ENCODE measurements at regions not wholly inside any gene's neighbourhood (a gene's known extent, or its start where the extent isn't known, plus 50 kb on each side); places are given as distances from the start of the nearest gene placed in this dataset.
"Not testable (repeated sequence)": the region's sequence is repeated elsewhere in the genome, so short reads cannot be mapped to it uniquely, and the experiment has no call there.

GRCh38 chr6:103855750-103856149 is 1004.0 kb downstream of the HACE1 start:
- 0% methylated on average over 1 of the region's 3 CpGs for WGBS (ENCODE audit: insufficient coverage, low lambda C conversion rate)
- DNase-seq: no peak
- H3K9me3 ChIP-seq (ENCODE audit: control insufficient read depth, low read depth, low read length): no peaks in the 10 kb centered on the region
- no peaks in the 10 kb centered on the region for H3K4me1 ChIP-seq (ENCODE audit: control insufficient read depth, insufficient read depth, low read length)
- no peak overlapping the region for H3K4me3 ChIP-seq (ENCODE audit: low read length)
- no peaks in the 10 kb centered on the region for H3K36me3 ChIP-seq (ENCODE audit: control insufficient read depth, insufficient read depth, low read length)
- no peak overlapping the region for H3K27ac ChIP-seq (ENCODE audit: low read length)
- H3K27me3 ChIP-seq (ENCODE audit: control insufficient read depth, insufficient read depth, low read length): no peaks in the 10 kb centered on the region

DNA sequence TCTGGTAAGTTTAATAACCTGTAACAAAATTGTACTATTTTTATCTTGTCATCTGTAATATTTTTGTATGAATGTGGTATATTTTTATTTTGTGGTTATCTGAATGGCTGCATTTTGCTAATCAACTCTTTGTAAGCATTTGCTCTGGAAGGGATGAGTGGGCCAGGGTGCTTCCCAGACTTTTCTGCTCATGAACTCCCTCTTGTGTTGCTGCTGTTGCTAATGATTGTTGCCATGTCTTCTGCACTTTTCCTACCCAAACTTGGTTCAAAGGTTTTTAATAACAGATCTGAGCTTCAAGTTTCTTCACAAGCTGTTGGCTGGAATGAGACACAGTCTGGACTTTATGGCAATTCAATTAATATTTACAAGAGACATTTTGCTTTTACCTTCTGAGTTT is 1005.7 kb downstream of the HACE1 start:
- DNase-seq: no peak
- no peak overlapping the region for H3K4me3 ChIP-seq (ENCODE audit: low read length)
- H3K9me3 ChIP-seq (ENCODE audit: control insufficient read depth, low read depth, low read length): no peaks in the 10 kb centered on the region
- no peaks in the 10 kb centered on the region for H3K36me3 ChIP-seq (ENCODE audit: control insufficient read depth, insufficient read depth, low read length)
- H3K4me1 ChIP-seq (ENCODE audit: control insufficient read depth, insufficient read depth, low read length): no peaks in the 10 kb centered on the region
- H3K27me3 ChIP-seq (ENCODE audit: control insufficient read depth, insufficient read depth, low read length): no peaks in the 10 kb centered on the region
- no peak overlapping the region for H3K27ac ChIP-seq (ENCODE audit: low read length)

DNA sequence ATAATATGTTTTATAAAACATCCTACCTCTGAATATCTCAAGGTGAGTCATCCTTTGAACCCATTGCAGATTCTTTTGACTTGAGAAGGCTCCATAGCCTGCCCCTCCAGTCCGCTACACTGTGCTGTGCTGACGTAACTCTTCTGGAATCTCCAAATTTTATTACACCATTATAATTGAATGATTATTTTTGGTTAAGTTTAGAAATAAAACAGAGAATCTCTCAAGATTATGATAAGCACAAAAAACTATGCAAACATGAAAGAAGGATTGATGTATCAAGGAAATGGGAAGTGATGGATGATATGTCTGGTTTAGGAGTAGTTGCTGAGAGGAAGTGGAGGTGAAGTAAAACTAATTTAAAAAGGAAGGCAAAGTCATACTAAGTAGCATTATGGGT is 1021.3 kb downstream of the HACE1 start:
- Histone ChIP-seq H3K27ac (ENCODE audit: low read length) (no peak overlapping the region), H3K27me3 (ENCODE audit: control insufficient read depth, insufficient read depth, low read length) (no peaks in the 10 kb centered on the region), H3K4me3 (ENCODE audit: low read length) (no peak overlapping the region), H3K9me3 (ENCODE audit: control insufficient read depth, low read depth, low read length) (no peaks in the 10 kb centered on the region), H3K36me3 (ENCODE audit: control insufficient read depth, insufficient read depth, low read length) (no peaks in the 10 kb centered on the region), H3K4me1 (ENCODE audit: control insufficient read depth, insufficient read depth, low read length) (no peaks in the 10 kb centered on the region)
- no peak for DNase-seq
- 100% methylated on average over 1 of the region's 2 CpGs for WGBS (ENCODE audit: insufficient coverage, low lambda C conversion rate)

GRCh38 chr6:103826209-103826608 is 1033.5 kb downstream of the HACE1 start:
- Histone ChIP-seq H3K9me3 (ENCODE audit: control insufficient read depth, low read depth, low read length) (no peaks in the 10 kb centered on the region), H3K4me1 (ENCODE audit: control insufficient read depth, insufficient read depth, low read length) (no peaks in the 10 kb centered on the region), H3K27ac (ENCODE audit: low read length) (no peak overlapping the region), H3K27me3 (ENCODE audit: control insufficient read depth, insufficient read depth, low read length) (no peaks in the 10 kb centered on the region), H3K36me3 (ENCODE audit: control insufficient read depth, insufficient read depth, low read length) (no peaks in the 10 kb centered on the region), H3K4me3 (ENCODE audit: low read length) (no peak overlapping the region)
- no peak for DNase-seq
- no CpG with 5 or more reads among the region's 2 CpGs for WGBS (ENCODE audit: insufficient coverage, low lambda C conversion rate)

DNA sequence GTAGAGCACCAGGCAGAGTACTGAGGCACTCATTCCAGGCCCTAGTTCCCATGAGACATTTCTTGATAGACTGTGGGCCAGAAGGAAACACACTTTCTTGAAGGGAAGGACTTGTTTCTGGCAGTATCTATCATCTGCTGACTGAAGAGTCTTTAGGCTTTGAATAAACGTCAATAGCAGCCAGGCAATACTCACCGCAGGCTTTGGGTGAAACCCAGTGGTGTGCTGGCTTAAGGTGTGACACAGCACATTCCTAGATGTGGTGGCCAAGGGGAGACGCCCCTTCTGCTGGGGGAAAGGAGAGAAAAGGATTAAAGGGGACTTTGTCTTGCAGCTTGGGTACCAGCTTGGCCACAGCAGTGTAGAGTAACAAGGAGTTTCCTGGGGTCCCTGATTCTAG is 1039.6 kb downstream of the HACE1 start:
- Histone ChIP-seq H3K4me3 (ENCODE audit: low read length) (no peak overlapping the region), H3K36me3 (ENCODE audit: control insufficient read depth, insufficient read depth, low read length) (no peaks in the 10 kb centered on the region), H3K27ac (ENCODE audit: low read length) (no peak overlapping the region), H3K27me3 (ENCODE audit: control insufficient read depth, insufficient read depth, low read length) (no peaks in the 10 kb centered on the region), H3K4me1 (ENCODE audit: control insufficient read depth, insufficient read depth, low read length) (no peaks in the 10 kb centered on the region), H3K9me3 (ENCODE audit: control insufficient read depth, low read depth, low read length) (no peaks in the 10 kb centered on the region)
- 100% methylated on average over 1 of the region's 3 CpGs for WGBS (ENCODE audit: insufficient coverage, low lambda C conversion rate)
- DNase-seq: no peak

DNA sequence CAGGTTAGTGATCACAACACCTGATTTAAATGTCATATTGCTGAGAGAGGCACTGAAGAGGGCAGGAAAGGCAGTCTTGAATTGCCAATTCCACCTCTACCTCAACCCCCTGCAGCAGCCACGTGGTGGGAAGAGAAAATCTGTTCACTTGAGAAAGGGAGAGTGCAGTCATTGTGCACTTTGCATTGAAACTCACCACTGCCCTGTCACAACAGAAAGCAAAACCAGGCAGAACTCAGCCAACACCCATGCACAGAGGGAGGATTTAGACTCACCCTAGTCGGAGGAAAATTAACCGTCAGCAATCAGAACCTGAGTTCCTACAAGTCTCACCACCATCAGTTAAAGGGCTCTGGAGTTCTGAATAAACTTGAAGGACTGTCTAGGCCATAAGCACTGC is 1040.2 kb downstream of the HACE1 start:
- H3K4me3 ChIP-seq (ENCODE audit: low read length): no peak overlapping the region
- no peaks in the 10 kb centered on the region for H3K36me3 ChIP-seq (ENCODE audit: control insufficient read depth, insufficient read depth, low read length)
- no peaks in the 10 kb centered on the region for H3K4me1 ChIP-seq (ENCODE audit: control insufficient read depth, insufficient read depth, low read length)
- H3K9me3 ChIP-seq (ENCODE audit: control insufficient read depth, low read depth, low read length): no peaks in the 10 kb centered on the region
- no CpG with 5 or more reads among the region's 3 CpGs for WGBS (ENCODE audit: insufficient coverage, low lambda C conversion rate)
- DNase-seq: no peak
- H3K27ac ChIP-seq (ENCODE audit: low read length): no peak overlapping the region
- no peaks in the 10 kb centered on the region for H3K27me3 ChIP-seq (ENCODE audit: control insufficient read depth, insufficient read depth, low read length)

GRCh38 chr6:103812970-103813369 is 1046.7 kb downstream of the HACE1 start:
- Histone ChIP-seq H3K36me3 (ENCODE audit: control insufficient read depth, insufficient read depth, low read length) (no peaks in the 10 kb centered on the region), H3K27me3 (ENCODE audit: control insufficient read depth, insufficient read depth, low read length) (no peaks in the 10 kb centered on the region), H3K4me1 (ENCODE audit: control insufficient read depth, insufficient read depth, low read length) (no peaks in the 10 kb centered on the region), H3K9me3 (ENCODE audit: control insufficient read depth, low read depth, low read length) (no peaks in the 10 kb centered on the region), H3K27ac (ENCODE audit: low read length) (no peak overlapping the region), H3K4me3 (ENCODE audit: low read length) (no peak overlapping the region)
- no peak for DNase-seq

GRCh38 chr6:103801901-103802479 is 1057.7 kb downstream of the HACE1 start:
- not testable (repeated sequence) for H3K4me3 ChIP-seq (ENCODE audit: low read length); H3K9me3 ChIP-seq (ENCODE audit: control insufficient read depth, low read depth, low read length); H3K4me1 ChIP-seq (ENCODE audit: control insufficient read depth, insufficient read depth, low read length); DNase-seq; H3K36me3 ChIP-seq (ENCODE audit: control insufficient read depth, insufficient read depth, low read length); H3K27me3 ChIP-seq (ENCODE audit: control insufficient read depth, insufficient read depth, low read length); H3K27ac ChIP-seq (ENCODE audit: low read length)
- whole genome bisulfite sequencing (ENCODE audit: insufficient coverage, low lambda C conversion rate): no CpG with 5 or more reads among the region's 11 CpGs

- WGBS (ENCODE audit: insufficient coverage, low lambda C conversion rate): 100% methylated on average over 1 of the region's 5 CpGs
- DNase-seq: no peak
- no peak overlapping the region for H3K27ac ChIP-seq (ENCODE audit: low read length)
- no peaks in the 10 kb centered on the region for H3K9me3 ChIP-seq (ENCODE audit: control insufficient read depth, low read depth, low read length)
- no peak overlapping the region for H3K4me3 ChIP-seq (ENCODE audit: low read length)
- H3K36me3 ChIP-seq (ENCODE audit: control insufficient read depth, insufficient read depth, low read length): no peaks in the 10 kb centered on the region
- no peaks in the 10 kb centered on the region for H3K4me1 ChIP-seq (ENCODE audit: control insufficient read depth, insufficient read depth, low read length)
- no peaks in the 10 kb centered on the region for H3K27me3 ChIP-seq (ENCODE audit: control insufficient read depth, insufficient read depth, low read length)
Measured at GRCh38 chr6:103799971-103800670, 1059.6 kb downstream of the HACE1 start.

- 89% methylated on average over 1 of the region's 2 CpGs for WGBS (ENCODE audit: insufficient coverage, low lambda C conversion rate)
- H3K4me1 ChIP-seq (ENCODE audit: control insufficient read depth, insufficient read depth, low read length): no peaks in the 10 kb centered on the region
- DNase-seq: no peak
Measured at GRCh38 chr6:103798166-103798565, 1061.6 kb downstream of the HACE1 start.

GRCh38 chr6:103797738-103798137 is 1062.0 kb downstream of the HACE1 start:
- Histone ChIP-seq H3K36me3 (ENCODE audit: control insufficient read depth, insufficient read depth, low read length) (no peaks in the 10 kb centered on the region), H3K27ac (ENCODE audit: low read length) (no peak overlapping the region), H3K4me3 (ENCODE audit: low read length) (no peak overlapping the region), H3K9me3 (ENCODE audit: control insufficient read depth, low read depth, low read length) (no peaks in the 10 kb centered on the region), H3K27me3 (ENCODE audit: control insufficient read depth, insufficient read depth, low read length) (no peaks in the 10 kb centered on the region), H3K4me1 (ENCODE audit: control insufficient read depth, insufficient read depth, low read length) (no peaks in the 10 kb centered on the region)
- no peak for DNase-seq
- no CpG with 5 or more reads among the region's 1 CpG for WGBS (ENCODE audit: insufficient coverage, low lambda C conversion rate)

More at GRCh38 chr6:103798166-103798565, 1061.6 kb downstream of the HACE1 start:
- Histone ChIP-seq H3K27me3 (ENCODE audit: control insufficient read depth, insufficient read depth, low read length) (no peaks in the 10 kb centered on the region), H3K27ac (ENCODE audit: low read length) (no peak overlapping the region), H3K36me3 (ENCODE audit: control insufficient read depth, insufficient read depth, low read length) (no peaks in the 10 kb centered on the region), H3K9me3 (ENCODE audit: control insufficient read depth, low read depth, low read length) (no peaks in the 10 kb centered on the region), H3K4me3 (ENCODE audit: low read length) (no peak overlapping the region)

All from large intestine (tissue), 3 donors.